ENCODE measurements at regions not wholly inside any gene's neighbourhood (a gene's known extent, or its start where the extent isn't known, plus 50 kb on each side); places are given as distances from the start of the nearest gene placed in this dataset.

DNA sequence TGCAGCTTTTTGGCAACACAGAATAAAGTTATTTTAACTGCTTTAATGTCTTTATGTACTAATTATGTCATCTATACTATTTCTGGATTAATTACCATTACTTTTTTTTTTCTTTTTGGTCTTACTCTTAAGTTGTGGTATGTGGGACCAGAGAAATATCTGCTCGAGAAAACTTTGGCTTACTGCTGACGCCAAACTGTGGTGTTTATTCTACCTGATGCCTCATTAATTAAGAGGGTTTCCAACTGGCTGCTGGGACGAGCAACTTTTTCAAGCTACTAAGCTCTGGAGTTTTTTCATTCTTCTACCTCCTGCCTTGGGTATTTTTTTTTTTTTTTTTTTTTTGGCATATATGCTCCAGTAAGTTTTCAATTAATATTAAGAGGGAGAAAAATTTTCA is 1257.5 kb downstream of the FSCB start:
- no peak for DNase-seq

DNA sequence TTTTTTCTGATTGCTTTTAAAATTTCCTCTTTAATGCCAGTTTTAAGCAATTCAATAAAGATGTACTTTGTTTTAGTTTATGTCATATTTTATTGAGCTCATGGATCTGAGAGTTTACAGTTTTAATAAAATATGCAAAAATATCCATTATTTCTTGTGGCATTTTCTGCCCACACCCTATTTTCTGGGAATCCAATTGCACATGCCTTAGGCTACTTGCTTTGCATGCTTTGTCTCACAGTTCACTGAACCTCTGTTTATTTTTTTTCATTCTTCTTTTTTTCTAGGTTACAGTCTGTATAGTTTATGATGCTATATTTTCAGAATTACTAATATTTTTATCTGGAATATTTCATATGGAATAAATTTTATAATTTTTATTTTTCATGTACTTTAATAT is 1258.0 kb downstream of the FSCB start:
- DNase-seq: no peak

DNA sequence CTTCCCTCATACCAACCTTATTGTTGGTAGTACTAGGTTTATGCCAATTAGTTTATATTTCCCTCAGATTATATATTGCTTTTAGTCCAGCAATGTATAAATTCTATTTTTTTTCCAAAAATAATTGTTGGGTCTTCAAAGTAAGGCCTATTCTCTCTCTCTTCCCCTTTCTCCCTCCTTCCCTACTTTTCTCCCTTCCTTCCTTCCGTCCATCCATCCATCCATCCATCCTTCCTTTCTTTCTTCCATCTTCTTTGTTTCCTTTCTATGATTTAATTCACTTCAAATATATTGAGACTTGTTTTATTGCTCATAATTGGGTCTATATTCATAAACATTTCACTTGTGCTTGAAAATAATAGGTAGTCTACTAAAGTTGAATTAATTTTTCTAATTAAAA is 1259.2 kb downstream of the FSCB start:
- no peak for DNase-seq

DNA sequence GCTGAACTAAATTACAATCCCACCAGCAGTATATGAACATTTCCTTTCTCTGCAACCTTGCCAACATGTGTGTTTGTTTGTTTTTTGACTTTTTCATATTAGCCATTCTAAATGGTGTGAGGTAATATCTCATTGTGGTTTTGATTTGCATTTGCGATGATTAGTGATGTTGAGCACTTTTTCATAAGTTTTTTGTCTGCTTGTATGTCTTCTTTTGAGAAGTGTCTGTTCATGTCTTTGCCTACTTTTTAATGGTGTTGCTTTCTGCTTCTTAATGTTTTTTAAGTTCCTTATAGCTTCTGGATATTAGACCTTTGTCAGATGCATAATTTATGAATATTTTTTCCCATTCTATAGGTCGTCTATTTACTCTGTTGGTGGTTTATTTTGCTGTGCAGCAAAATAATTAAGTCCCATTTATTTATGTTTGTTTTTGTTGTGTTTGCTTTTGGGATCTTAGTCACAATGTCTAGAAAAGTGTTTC is 1262.9 kb downstream of the FSCB start:
- no peak for DNase-seq

DNA sequence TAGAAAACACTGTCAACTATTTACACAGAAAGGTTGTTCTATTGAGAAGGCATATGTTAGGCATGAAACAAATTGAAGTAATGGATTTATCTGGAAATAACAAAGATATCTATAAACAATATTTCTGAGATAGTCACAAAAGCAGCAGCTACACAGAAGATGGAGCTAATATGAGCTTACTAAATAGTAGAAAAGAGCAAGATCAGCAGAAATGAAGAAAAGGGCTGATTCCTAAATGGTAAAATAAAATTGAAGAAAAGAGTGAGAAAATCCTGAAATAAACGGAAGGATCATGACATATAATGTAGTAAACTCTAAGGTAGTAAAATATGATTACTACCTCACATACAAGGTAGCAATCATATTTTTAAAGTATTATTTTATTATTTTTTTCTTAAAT is 1263.9 kb downstream of the FSCB start:
- no peak for DNase-seq

DNA sequence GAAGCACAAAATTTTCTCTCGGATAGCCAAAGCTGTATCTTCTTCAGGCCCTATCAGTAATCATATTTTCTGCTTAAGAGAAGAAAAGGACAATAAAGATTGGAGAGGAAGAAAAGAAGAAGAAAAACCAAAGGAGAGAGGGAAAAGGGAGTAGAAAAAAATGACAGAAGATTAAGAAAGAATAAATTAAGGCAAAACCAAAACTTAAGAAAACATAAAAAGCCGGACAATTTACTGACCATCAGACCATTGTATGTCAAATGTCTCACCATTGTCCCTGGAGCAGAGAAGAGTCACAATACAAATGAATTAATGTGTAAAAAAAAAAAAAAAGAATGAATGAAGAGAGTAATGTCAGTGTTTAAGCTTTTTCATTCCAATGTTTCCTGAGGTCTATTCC is 1274.8 kb downstream of the FSCB start:
- no peak for DNase-seq

DNA sequence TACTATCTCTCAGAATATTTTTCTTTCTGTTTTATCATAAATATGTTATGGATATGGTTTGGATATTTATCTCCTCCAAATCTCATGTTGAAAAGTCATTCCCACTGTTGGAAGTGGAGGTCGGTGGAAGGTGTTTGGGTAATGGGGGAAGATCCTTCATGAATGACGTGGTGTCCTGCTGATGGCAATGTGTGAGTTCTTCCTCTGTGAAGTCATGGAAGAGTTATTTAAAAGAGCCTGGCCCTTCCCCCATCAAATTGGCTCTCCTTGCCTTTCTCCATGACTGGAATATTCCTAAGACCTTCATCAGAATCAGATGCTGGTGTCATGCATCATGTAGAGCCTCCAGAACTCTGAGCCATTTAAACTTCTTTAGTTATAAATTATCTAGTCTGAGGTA is 1291.6 kb downstream of the FSCB start:
- DNase-seq: no peak

DNA sequence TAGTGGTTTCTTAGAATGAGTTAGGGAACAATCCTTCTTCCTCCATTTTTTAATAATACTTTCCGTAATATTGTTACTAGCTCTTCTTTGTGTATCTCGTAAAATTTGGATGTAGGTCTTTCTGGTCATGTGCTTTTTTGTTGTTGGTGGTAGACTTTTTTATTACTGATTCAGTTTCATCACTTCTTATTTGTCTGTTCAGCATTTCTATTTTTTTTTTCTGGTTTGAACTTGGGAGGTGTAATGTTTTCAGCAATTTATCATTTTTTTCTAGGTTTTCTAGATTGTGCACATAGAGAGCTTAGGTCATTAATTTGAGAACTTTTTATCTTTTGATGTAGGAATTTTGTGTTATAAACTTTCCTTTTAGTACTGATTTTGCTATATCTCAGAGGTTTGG is 1299.9 kb downstream of the FSCB start:
- no peak for DNase-seq

DNA sequence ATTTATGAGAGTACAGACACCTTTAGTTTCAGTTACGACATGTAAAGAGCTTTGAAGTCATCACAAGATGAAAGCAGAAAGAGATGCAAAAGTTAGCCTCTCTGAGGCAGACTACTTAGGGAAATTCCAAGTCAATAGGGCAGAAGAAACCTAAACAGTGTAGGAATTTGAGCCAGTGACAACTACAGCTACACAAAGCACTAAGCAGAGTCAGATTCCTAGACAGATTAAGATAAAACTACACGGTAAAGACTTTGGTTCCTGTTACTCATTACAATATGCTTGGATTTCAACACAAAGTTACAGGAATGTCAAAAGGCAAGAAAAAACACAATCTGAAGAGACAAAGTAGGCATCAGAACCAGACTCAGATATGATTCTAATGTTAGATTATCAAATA is 1302.3 kb downstream of the FSCB start:
- no peak for DNase-seq

DNA sequence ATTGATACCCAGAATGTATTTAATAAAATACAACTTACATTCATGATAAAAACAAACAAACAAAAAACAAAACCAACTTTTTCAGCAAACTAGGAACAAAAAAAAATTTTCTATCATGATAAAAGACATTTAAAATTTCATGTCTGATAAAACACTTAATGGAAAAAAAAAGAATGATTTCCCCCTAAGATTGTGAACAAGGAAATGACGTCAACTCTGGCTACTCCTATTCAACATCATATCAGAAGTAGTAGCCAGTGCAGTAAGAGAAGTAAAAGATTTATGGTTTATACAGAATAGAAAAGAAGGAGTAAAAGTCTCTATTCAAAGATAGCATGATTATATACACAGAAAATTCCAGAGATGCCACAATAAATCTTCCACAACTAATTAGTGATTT is 1306.6 kb downstream of the FSCB start:
- no peak for DNase-seq

DNA sequence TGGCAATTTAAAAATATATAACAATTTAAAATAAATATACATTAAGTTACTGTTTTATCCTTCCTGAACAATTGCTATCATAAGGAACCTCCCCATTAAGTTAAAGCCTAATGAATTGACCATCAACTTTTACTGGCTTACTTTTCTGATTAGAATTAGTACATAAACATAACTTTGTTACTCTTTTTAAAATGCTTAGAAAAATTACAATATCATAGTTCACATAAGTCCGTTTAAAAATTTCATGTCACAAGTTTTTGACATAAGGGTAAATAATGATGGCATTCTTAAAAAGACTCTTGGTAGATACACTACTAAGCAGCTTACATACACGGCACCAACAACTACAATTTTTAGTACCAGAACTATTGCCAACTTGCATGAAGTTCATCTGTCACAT is 1308.6 kb downstream of the FSCB start:
- DNase-seq: no peak

DNA sequence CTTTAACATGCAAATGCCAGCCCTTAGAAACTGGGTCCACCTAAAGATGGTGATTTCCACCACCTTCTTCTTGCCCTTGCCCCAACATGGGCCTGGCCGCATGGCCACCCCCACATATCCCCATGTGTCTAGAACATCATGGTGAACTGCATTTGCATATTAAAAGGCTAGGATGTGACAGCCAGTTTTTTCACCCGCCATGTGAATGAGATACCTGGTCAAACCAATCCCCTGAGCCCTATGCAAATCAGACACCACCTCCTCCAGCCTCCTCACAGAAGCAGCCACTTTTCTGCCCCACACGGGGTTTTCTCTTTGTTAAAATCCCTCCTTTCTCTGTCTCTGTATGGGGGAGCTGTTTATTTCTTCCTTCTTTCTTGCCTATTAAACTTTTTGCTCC is 1322.5 kb downstream of the FSCB start:
- DNase-seq: no peak

DNA sequence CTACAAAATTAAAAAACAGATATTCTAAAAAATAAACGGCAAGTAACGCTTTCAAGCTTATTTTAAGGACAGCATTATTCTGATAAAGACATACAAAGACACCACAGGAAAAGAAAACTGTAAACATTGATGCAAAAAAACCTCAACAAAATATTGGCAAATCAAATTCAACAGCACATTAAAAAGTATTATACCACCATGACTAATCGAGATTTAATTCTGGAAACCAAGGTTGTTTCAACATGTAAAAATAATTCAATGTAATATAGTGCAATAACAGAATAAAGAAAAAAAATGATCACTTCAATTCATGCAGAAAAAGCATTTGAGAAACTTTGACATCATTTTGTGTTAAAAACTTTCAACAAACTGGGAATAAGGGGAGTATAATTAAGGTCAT is 1323.2 kb downstream of the FSCB start:
- no peak for DNase-seq

DNA sequence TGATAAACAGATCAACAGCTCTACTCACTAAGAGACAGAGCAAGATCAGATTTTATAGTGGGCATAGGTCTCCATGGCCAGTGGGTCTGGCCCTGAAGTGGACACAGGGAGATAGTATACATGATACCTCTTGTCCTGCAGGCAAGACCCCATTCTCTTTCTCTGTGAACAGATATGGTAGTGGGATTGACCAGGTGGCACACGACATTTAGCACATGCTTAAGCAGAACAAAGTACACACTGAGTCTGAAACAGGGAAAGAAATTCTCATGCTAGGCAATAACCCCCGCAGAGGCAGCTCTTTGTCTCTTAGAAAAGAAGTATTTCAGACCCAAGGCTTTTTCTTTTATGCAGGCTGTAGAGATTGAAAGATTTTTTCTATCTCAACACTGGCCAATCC is 1331.2 kb downstream of the FSCB start:
- no peak for DNase-seq

DNA sequence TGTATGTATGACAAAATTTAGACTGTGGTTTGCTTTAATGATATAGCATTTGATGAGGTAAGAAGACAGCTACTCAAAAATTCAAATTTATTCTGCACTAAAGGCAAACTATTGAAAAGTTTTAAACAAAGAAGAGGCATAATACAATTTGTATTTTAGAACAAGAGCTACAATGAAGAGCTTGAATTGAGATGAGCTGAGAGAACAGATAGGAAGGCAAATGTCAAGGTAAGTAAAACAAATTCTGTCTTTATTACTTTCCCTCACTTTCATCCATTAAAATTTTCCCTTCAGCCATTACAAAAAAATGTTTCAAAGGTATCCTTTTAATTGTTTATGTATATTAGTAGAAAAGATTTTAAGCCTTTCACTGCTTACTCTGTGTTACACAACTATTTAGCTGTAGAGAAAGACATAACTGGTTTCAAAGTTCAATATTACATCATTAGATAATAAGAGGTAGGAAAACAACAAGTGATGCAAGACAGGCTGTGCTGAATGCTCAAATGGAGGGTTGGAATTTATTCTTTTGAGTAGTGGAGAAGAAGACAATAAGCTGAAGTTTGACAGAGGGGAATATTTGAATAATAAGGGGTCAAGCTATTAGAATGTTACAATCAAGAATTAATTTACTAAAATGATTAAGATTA is 1334.1 kb downstream of the FSCB start:
- DNase-seq: no peak

DNA sequence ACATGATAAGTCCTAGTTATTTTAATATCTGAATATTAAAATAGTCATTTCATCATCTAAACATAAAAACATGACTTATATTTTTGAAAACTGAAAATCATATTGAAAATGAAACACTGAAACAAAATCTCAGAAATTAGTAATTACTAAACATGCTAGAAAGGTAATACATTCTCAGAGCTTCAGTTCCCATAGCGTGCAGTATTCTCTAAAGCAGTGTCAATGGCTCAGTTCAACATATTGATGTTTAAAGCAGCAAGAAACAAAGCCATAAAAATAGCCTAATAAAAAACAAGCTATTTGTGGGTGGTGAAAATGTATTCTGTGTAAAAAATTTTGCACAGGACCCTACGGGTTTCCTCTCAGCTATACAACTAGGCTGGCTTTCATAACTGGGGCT is 1337.4 kb downstream of the FSCB start:
- DNase-seq: no peak

DNA sequence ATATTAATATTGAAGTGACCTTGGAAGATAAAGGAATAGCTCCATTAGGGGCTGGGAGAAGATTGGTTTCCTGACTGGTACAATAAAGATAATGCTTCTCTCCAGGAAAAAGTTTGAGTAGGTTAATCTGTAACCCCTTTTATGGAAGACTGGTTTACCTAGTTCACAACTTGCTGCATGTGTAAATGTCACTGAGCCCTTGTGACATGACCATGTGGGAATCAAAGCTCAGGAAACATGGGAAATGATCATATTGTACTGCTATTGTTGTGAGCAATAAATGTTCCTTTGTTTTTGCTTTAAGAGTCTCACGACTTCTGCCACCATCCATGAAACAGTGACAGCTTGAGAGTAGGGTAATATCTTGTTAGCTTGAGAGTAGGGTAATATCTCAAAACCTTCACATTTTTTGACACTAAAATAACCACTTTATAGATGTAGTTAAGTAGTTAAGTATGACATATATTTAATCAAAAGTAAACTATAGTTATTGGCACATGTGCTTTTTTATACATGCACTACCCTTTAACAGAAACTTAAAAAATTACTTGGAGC is 1338.6 kb downstream of the FSCB start:
- DNase-seq: no peak

DNA sequence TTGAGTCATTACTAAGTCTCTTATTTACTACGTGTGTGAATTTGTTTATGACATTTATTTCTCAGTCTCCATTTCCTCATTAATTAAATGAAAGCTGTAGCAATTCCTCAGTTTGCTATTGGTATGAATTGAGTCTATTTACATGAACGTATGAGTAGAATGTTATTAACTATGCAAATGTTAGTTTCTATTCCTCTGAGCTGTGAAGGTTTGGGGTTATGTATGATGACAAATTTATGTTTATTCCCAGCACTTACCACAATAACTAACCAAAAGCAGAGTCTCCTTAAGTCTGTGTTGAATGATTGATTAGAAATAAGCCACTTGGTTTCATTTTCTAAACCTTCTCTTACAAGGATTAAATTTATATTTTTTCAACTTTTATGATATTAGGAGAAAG is 1340.9 kb downstream of the FSCB start:
- no peak for DNase-seq

DNA sequence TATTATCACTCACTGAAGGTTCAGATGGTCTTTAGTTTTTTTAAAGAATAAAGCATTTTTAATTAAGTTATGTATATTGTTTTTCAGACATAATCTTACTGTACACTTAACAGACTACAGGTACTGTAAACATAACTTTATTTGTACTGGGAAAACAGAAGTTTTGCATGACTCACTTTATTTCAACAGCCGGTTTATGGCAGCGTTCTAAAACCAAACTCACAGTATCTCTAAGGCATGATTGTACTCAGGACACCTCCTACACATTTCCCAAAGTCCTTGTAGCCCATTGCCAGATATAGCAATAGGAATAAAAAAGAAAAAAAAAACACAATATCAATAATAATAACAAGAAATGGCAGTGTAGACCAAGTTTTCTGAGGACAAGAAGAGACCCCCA is 1341.4 kb downstream of the FSCB start:
- no peak for DNase-seq

DNA sequence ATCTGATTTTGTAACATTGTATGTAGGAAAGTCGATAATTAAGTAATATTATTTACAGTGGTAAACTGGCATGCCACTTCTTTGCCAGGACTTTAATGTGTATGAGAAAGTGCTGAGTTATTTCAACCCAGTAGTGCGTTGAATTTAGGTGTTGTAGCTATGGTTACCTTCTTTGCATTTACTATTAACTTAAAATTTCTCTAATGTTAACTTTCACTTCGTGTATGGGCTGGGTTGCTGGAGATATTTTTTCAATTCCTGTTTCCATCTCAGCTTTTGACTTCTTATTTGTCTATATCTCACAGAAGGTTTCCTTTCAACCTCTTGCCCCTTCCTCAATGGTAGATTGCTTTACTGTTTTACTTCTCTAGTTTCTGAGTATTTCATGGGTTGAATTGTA is 1345.6 kb downstream of the FSCB start:
- no peak for DNase-seq

DNA sequence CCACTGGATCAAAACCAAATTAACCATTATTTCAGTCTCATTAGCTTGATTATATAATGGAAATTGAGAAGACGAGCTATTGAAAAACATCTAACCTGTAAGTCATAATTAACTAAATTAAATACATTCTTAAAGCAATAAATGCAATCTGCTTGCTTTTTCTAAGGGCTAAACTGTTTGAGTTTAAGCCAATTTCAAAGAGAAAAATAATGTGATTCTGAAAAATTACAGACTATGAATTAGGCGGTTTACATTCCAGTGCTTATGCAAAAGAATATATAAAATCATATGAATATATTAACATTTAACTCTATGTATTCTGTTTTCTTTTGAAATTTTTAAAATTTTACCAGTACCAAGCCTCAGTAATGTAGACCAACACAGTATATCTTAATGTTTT is 1349.4 kb downstream of the FSCB start:
- no peak for DNase-seq

DNA sequence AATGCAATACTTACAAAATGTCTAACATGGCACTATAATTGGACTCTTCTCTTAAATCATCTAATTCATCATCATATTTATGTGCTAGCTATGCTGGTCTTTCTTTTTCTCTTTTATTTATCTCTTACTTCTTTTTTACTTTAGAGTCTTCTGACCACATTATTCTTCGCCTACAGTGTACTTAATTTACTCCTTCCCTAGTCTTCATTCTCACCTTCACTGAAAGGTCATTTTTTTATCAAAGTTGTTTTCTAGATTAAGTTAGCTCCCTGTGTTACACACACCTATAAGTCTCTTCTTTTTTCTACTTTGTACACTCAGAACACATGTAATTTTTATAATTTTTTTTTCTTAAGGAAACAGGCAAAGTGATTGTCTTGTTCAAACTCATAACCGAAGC is 1351.2 kb downstream of the FSCB start:
- DNase-seq: no peak

DNA sequence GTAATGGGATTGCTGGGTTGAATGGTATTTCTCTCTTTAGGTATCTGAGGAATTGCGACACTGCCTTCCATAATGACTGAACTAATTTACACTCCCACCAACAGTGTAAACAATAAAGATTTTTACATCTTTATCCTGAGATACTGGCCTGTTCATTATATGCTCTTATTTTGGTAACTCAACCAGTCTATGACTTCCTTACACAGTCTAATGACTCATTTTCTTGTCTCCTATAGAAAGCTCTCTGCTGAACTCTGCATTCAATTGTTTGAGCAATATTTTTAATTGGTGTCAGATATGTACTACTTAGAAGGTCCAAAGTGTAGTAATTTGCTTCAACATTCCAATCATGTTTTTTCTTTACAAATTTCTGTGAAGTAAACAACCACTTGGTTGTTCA is 1351.8 kb downstream of the FSCB start:
- DNase-seq: no peak

DNA sequence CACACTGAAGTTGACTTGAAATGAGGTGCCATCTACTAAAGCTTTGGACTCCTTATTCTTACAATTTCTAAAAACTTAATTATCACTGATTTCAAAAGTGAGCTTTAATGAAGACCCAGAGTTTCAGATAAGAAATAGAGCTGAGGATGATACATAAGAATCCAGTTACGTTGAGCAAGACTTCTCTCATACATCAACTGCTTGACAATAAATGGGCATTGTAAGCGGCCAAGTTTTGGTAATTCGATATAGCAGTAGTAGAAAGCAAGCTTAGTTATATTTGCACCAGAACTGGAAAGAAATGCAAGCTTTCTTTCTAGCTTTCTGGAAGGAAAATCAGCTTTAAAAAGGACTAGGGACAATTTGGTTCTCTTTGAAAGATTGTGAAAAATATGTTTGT is 1359.6 kb downstream of the FSCB start:
- DNase-seq: no peak

DNA sequence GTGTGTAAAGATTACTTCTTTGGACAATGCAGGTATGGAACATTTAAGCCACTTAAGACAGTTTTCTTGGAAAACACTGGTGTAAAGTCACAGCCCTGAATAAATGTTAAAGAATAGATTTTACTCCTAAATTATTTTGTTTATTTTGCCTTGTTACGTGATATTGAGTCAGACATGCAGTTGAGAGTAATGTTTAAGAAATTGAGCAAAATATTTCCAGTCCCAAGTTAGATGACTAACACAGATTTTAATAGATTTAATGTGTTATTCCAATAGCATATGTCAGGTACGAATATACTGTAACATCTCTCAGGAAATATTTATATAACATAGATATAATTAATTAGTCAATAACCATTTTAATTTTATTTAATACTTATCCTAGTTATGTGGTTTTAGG is 1361.7 kb downstream of the FSCB start:
- DNase-seq: no peak

Measured in stimulated activated CD4-positive, alpha-beta T cell treated with anti-CD3 and anti-CD28 coated beads, Interleukin-2, amount 100 ng/mL, for 24 hours (primary cell).